Gastroesophageal sphincter (tissue), 3 donors: ENCODE measurements at regions not wholly inside any gene's neighbourhood (a gene's known extent, or its start where the extent isn't known, plus 50 kb on each side); places are given as distances from the start of the nearest gene placed in this dataset.

Experiments
- EP300 ChIP-seq: sonication (generic); formaldehyde crosslinking; IDR thresholded peaks from one replicate; pipeline ENCODE4 v1.6.1; 2017; ENCODE audit warnings: antibody characterized with exemption, mild to moderate bottlenecking
- POLR2AphosphoS5 ChIP-seq: sonication (generic); formaldehyde crosslinking; IDR thresholded peaks from one replicate; pipeline ENCODE4 v1.6.1; 2017; ENCODE audit warnings: antibody characterized with exemption
- TF ChIP-seq, protein P1 (sequence below), 4 experiments: fragments of 200-600 bp in 2 of 4; fragments of 450-650 bp in 2 of 4; sonication (generic) in 1 of 4; IDR thresholded peaks; one replicate each; pipeline ENCODE4 v1.5.1; 2017 to 2019; ENCODE audit warnings: antibody characterized with exemption in 4 of 4, mild to moderate bottlenecking in 2 of 4, moderate library complexity in 2 of 4

DNA sequence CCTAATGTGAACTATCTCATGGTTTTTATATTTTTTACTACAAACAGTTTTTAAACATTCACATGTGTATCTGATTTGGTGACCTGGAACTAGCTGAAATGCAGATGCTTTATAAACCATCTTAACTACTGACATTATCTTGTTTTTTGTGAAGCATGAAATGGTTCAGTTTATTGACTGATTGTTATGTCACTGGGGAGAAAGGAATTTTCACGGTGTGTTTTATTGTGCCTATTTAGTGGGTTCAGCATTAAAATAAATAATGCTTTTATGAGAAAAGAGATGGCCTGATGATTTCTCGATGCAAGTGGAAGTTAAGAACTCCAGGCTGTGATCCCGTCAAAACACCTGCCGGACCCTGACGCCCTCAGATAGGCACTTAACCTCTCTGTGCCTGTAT, 79.9 kb upstream of the KIF26B start:
- TF ChIP-seq EP300 (no peak), POLR2AphosphoS5 (no peak)
- TF ChIP-seq, protein P1, sequence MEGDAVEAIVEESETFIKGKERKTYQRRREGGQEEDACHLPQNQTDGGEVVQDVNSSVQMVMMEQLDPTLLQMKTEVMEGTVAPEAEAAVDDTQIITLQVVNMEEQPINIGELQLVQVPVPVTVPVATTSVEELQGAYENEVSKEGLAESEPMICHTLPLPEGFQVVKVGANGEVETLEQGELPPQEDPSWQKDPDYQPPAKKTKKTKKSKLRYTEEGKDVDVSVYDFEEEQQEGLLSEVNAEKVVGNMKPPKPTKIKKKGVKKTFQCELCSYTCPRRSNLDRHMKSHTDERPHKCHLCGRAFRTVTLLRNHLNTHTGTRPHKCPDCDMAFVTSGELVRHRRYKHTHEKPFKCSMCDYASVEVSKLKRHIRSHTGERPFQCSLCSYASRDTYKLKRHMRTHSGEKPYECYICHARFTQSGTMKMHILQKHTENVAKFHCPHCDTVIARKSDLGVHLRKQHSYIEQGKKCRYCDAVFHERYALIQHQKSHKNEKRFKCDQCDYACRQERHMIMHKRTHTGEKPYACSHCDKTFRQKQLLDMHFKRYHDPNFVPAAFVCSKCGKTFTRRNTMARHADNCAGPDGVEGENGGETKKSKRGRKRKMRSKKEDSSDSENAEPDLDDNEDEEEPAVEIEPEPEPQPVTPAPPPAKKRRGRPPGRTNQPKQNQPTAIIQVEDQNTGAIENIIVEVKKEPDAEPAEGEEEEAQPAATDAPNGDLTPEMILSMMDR (IDR thresholded peaks at IDR 0.05) = no peak
